ENCODE measurements at regions not wholly inside any gene's neighbourhood (a gene's known extent, or its start where the extent isn't known, plus 50 kb on each side); places are given as distances from the start of the nearest gene placed in this dataset.

- intact Hi-C loops (cut with micrococcal nuclease), result no loop called here
These were observed 439.2 kb downstream of the SETBP1 start for GRCh38 chr18:45119876-45120275.

GRCh38 chr18:45121146-45121545 lies 440.5 kb downstream of the SETBP1 start:
- intact Hi-C loops (cut with micrococcal nuclease), result no loop called here

- intact Hi-C loops (cut with micrococcal nuclease), result no loop called here
These were observed 441.8 kb downstream of the SETBP1 start for GRCh38 chr18:45122506-45122905.

GRCh38 chr18:45127405-45127804 lies 446.7 kb downstream of the SETBP1 start:
- intact Hi-C loops (cut with micrococcal nuclease), result no loop called here

GRCh38 chr18:45133276-45133675 lies 452.6 kb downstream of the SETBP1 start:
- intact Hi-C loops (cut with micrococcal nuclease), result no loop called here

- intact Hi-C loops (cut with micrococcal nuclease), result no loop called here
These were observed 455.8 kb downstream of the SETBP1 start for GRCh38 chr18:45136381-45137086.

- intact Hi-C loops (cut with micrococcal nuclease), result no loop called here
These were observed 456.4 kb downstream of the SETBP1 start for GRCh38 chr18:45137087-45137419.

GRCh38 chr18:45139478-45139877 lies 458.8 kb downstream of the SETBP1 start:
- intact Hi-C loops (cut with micrococcal nuclease), result no loop called here

GRCh38 chr18:45142868-45143267 lies 462.2 kb downstream of the SETBP1 start:
- intact Hi-C loops (cut with micrococcal nuclease), result no loop called here

- intact Hi-C loops (cut with micrococcal nuclease), result no loop called here
These were observed 465.6 kb upstream of the SLC14A2 start for GRCh38 chr18:45149712-45150111.

- intact Hi-C loops (cut with micrococcal nuclease), result no loop called here
These were observed 463.6 kb upstream of the SLC14A2 start for GRCh38 chr18:45151645-45152044.

- intact Hi-C loops (cut with micrococcal nuclease), result no loop called here
These were observed 459.8 kb upstream of the SLC14A2 start for GRCh38 chr18:45155526-45155925.

- intact Hi-C loops (cut with micrococcal nuclease), result no loop called here
These were observed 458.3 kb upstream of the SLC14A2 start for GRCh38 chr18:45156946-45157345.

GRCh38 chr18:45157576-45157975 lies 457.7 kb upstream of the SLC14A2 start:
- intact Hi-C loops (cut with micrococcal nuclease), result no loop called here

GRCh38 chr18:45161850-45162249 lies 453.4 kb upstream of the SLC14A2 start:
- intact Hi-C loops (cut with micrococcal nuclease), result no loop called here

- intact Hi-C loops (cut with micrococcal nuclease), result no loop called here
These were observed 451.4 kb upstream of the SLC14A2 start for GRCh38 chr18:45163871-45164270.

- intact Hi-C loops (cut with micrococcal nuclease), result no loop called here
These were observed 450.7 kb upstream of the SLC14A2 start for GRCh38 chr18:45164551-45164950.

GRCh38 chr18:45165176-45165713 lies 450.0 kb upstream of the SLC14A2 start:
- intact Hi-C loops (cut with micrococcal nuclease), result no loop called here

- intact Hi-C loops (cut with micrococcal nuclease), result no loop called here
These were observed 449.4 kb upstream of the SLC14A2 start for GRCh38 chr18:45165871-45166270.

GRCh38 chr18:45166341-45166835 lies 448.9 kb upstream of the SLC14A2 start:
- intact Hi-C loops (cut with micrococcal nuclease), result no loop called here

- intact Hi-C loops (cut with micrococcal nuclease), result no loop called here
These were observed 448.3 kb upstream of the SLC14A2 start for GRCh38 chr18:45166836-45167551.

GRCh38 chr18:45167631-45168280 lies 447.5 kb upstream of the SLC14A2 start:
- intact Hi-C loops (cut with micrococcal nuclease), result no loop called here
